ENCODE measurements at regions not wholly inside any gene's neighbourhood (a gene's known extent, or its start where the extent isn't known, plus 50 kb on each side); places are given as distances from the start of the nearest gene placed in this dataset.

- Mint-ChIP-seq H3K4me3 (no peak overlapping the region), H3K9me3 (peaks cover 58% of the 10 kb centered on the region), H3K4me1 (ENCODE audit: low read depth) (no peaks in the 10 kb centered on the region)
These were observed 132.8 kb upstream of the MGMT start for GRCh38 chr10:129334266-129334665.

GRCh38 chr10:129335396-129335795 is 131.6 kb upstream of the MGMT start:
- Mint-ChIP-seq H3K36me3 (ENCODE audit: low read depth) (0 out of 2 replicates have a peak, but pooled peaks cover 7% of the 10 kb centered on the region), H3K4me3 (no peak overlapping the region), H3K27me3 (ENCODE audit: insufficient read depth) (peaks cover 7% of the 10 kb centered on the region), H3K4me1 (ENCODE audit: low read depth) (no peaks in the 10 kb centered on the region), H3K27ac (no peak overlapping the region), H3K9me3 (peaks cover 64% of the 10 kb centered on the region)
- no peak for DNase-seq
- TF ChIP-seq CTCF (IDR thresholded peaks at IDR 0.05): no peak

More at GRCh38 chr10:129334266-129334665, 132.8 kb upstream of the MGMT start:
- 0 out of 2 replicates have a peak, but pooled peaks cover 7% of the 10 kb centered on the region for H3K36me3 Mint-ChIP-seq (ENCODE audit: low read depth)
- no peak for TF ChIP-seq CTCF (IDR thresholded peaks at IDR 0.05)
- no peak for DNase-seq
- peaks cover 7% of the 10 kb centered on the region for H3K27me3 Mint-ChIP-seq (ENCODE audit: insufficient read depth)
- H3K27ac Mint-ChIP-seq: no peak overlapping the region

- Mint-ChIP-seq H3K4me1 (ENCODE audit: low read depth) (no peaks in the 10 kb centered on the region), H3K36me3 (ENCODE audit: low read depth) (0 out of 2 replicates have a peak, but pooled peaks cover 3% of the 10 kb centered on the region), H3K4me3 (no peak overlapping the region), H3K9me3 (peaks cover 63% of the 10 kb centered on the region), H3K27ac (no peak overlapping the region), H3K27me3 (ENCODE audit: insufficient read depth) (peaks cover 7% of the 10 kb centered on the region)
- no peak for DNase-seq
- no peak for TF ChIP-seq CTCF (IDR thresholded peaks at IDR 0.05)
These were observed 131.1 kb upstream of the MGMT start for GRCh38 chr10:129335942-129336341.

GRCh38 chr10:129339191-129339590 is 127.8 kb upstream of the MGMT start:
- no peak overlapping the region for H3K27ac Mint-ChIP-seq
- no peak for TF ChIP-seq CTCF (IDR thresholded peaks at IDR 0.05)
- peaks cover 64% of the 10 kb centered on the region for H3K9me3 Mint-ChIP-seq
- no peaks in the 10 kb centered on the region for H3K4me1 Mint-ChIP-seq (ENCODE audit: low read depth)
- H3K4me3 Mint-ChIP-seq: no peak overlapping the region
- H3K36me3 Mint-ChIP-seq (ENCODE audit: low read depth): no peaks in the 10 kb centered on the region
- peaks cover 6% of the 10 kb centered on the region; the same call in 1 of the 2 replicates for H3K27me3 Mint-ChIP-seq (ENCODE audit: insufficient read depth)
- no peak for DNase-seq

- H3K36me3 Mint-ChIP-seq (ENCODE audit: low read depth): 0 out of 2 replicates have a peak, but pooled peaks cover 6% of the 10 kb centered on the region
- peaks cover 6% of the 10 kb centered on the region; the same call in 1 of the 2 replicates for H3K27me3 Mint-ChIP-seq (ENCODE audit: insufficient read depth)
- H3K27ac Mint-ChIP-seq: no peak overlapping the region
- TF ChIP-seq CTCF (IDR thresholded peaks at IDR 0.05): no peak
- DNase-seq: no peak
- H3K4me1 Mint-ChIP-seq (ENCODE audit: low read depth): no peaks in the 10 kb centered on the region
- H3K9me3 Mint-ChIP-seq: peaks cover 65% of the 10 kb centered on the region
- no peak overlapping the region for H3K4me3 Mint-ChIP-seq
These were observed 127.2 kb upstream of the MGMT start for GRCh38 chr10:129339841-129340240.

- DNase-seq: no peak
- H3K27ac Mint-ChIP-seq: no peak overlapping the region
- H3K4me1 Mint-ChIP-seq (ENCODE audit: low read depth): no peaks in the 10 kb centered on the region
- H3K4me3 Mint-ChIP-seq: no peak overlapping the region
- H3K27me3 Mint-ChIP-seq (ENCODE audit: insufficient read depth): peaks cover 6% of the 10 kb centered on the region; the same call in 1 of the 2 replicates
- TF ChIP-seq CTCF (IDR thresholded peaks at IDR 0.05): no peak
- 0 out of 2 replicates have a peak, but pooled peaks cover 7% of the 10 kb centered on the region for H3K36me3 Mint-ChIP-seq (ENCODE audit: low read depth)
- H3K9me3 Mint-ChIP-seq: peaks cover 73% of the 10 kb centered on the region
These were observed 126.0 kb upstream of the MGMT start for GRCh38 chr10:129341087-129341486.

All from HFFc6 (cell line).